ENCODE measurements at regions not wholly inside any gene's neighbourhood (a gene's known extent, or its start where the extent isn't known, plus 50 kb on each side); places are given as distances from the start of the nearest gene placed in this dataset.

GRCh38 chr22:49298834-49299750 is 528.6 kb downstream of the BRD1 start:
- no peak for ATAC-seq (ENCODE audit: insufficient number of reproducible peaks, low FRiP score, low read depth)
- Histone ChIP-seq H3K36me3 (no peaks in the 10 kb centered on the region), H3K4me1 (ENCODE audit: control insufficient read depth in 1 of 2, low read depth in 2 of 2) (no peaks in the 10 kb centered on the region), H3K9me3 (no peaks in the 10 kb centered on the region), H3K27me3 (replicated peaks; ENCODE audit: insufficient read depth) (no peaks in the 10 kb centered on the region), H3K27ac (no peak overlapping the region), H3K4me3 (no peak overlapping the region)
- no peak for TF ChIP-seq CTCF (IDR thresholded peaks at IDR 0.05)
- no peak for DNase-seq (ENCODE audit: low spot score)

GRCh38 chr22:49297871-49298721 is 529.6 kb downstream of the BRD1 start:
- no peaks in the 10 kb centered on the region for H3K4me1 ChIP-seq (ENCODE audit: control insufficient read depth in 1 of 2, low read depth in 2 of 2)
- no peak for TF ChIP-seq CTCF (IDR thresholded peaks at IDR 0.05)
- DNase-seq (ENCODE audit: low spot score) (no peak), ATAC-seq (ENCODE audit: insufficient number of reproducible peaks, low FRiP score, low read depth) (no peak)
- peaks cover 4% of the 10 kb centered on the region for H3K9me3 ChIP-seq
- no peaks in the 10 kb centered on the region for H3K36me3 ChIP-seq
- no peak overlapping the region for H3K27ac ChIP-seq
- H3K27me3 ChIP-seq (replicated peaks; ENCODE audit: insufficient read depth): no peaks in the 10 kb centered on the region
- no peak overlapping the region for H3K4me3 ChIP-seq

DNA sequence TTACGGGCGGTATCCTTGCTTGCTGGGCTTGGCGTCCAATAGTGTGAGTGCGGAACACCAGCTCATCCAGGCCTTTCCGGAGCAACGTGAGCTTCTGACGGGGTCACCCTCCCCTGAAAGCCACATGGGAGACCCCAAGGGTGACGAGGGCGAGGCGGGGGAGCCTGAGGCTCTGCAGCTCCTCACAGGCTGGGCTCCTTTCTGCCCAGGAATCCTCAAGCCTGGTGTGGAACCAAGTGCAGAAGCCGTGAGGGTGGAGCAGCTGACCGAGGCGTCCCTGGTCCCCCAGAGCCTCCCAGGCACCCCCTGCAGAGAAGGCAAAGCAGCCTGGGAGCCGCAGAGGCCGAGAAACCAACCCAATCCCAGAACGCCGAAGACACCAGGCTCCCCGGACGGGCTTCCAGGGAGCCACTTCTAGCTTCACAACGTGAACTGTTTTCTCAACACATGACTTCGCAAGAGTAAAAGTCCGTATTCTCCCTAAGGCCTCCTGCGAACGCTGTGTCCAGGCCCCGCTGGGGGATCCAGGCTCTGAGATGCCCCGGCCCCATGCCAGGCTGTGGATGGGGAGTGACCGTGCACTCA is 530.3 kb downstream of the BRD1 start:
- H3K4me1 ChIP-seq (ENCODE audit: control insufficient read depth in 1 of 2, low read depth in 2 of 2): no peaks in the 10 kb centered on the region
- no peak for DNase-seq (ENCODE audit: low spot score)
- no peaks in the 10 kb centered on the region for H3K36me3 ChIP-seq
- no peak overlapping the region for H3K4me3 ChIP-seq
- no peaks in the 10 kb centered on the region for H3K27me3 ChIP-seq (replicated peaks; ENCODE audit: insufficient read depth)
- no peak for ATAC-seq (ENCODE audit: insufficient number of reproducible peaks, low FRiP score, low read depth)
- H3K27ac ChIP-seq: no peak overlapping the region
- H3K9me3 ChIP-seq: peaks cover 6% of the 10 kb centered on the region
- no peak for TF ChIP-seq CTCF (IDR thresholded peaks at IDR 0.05)

DNA sequence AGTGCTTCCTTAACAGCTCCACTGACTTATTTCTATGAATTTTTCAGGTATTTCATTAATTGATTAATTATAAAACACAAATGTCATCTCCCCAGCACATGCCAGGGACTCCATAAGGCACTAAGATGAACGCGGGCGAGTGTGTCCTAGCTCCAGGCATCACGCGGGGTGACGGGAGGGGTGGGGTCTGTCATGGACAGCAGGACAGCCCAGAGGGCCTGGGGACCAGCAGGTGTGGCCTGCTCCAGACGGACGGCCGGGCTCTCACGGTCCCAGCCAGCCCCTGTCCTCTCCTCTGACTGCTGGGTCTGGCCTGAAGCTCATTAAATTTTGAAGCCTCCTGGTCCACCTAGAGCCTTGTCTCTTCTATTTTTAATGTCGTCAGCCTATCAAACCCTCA is 531.1 kb downstream of the BRD1 start:
- no peak for DNase-seq (ENCODE audit: low spot score)
- Histone ChIP-seq H3K27ac (no peak overlapping the region), H3K4me1 (ENCODE audit: control insufficient read depth in 1 of 2, low read depth in 2 of 2) (no peaks in the 10 kb centered on the region), H3K27me3 (replicated peaks; ENCODE audit: insufficient read depth) (no peaks in the 10 kb centered on the region), H3K4me3 (no peak overlapping the region), H3K9me3 (peaks cover 6% of the 10 kb centered on the region), H3K36me3 (no peaks in the 10 kb centered on the region)
- ATAC-seq (ENCODE audit: insufficient number of reproducible peaks, low FRiP score, low read depth): no peak
- no peak for TF ChIP-seq CTCF (IDR thresholded peaks at IDR 0.05)
